OCI-LY7 (cell line): ENCODE measurements at regions not wholly inside any gene's neighbourhood (a gene's known extent, or its start where the extent isn't known, plus 50 kb on each side); places are given as distances from the start of the nearest gene placed in this dataset.

Source experiments
- EZH2phosphoT487 ChIP-seq: fragments of 200-600 bp; sonication (generic); IDR thresholded peaks from 2 replicates; pipeline ENCODE4 v1.6.1; 2018; ENCODE audit warnings: low read depth, borderline replicate concordance, mild to moderate bottlenecking, mixed run types, antibody characterized with exemption, low read length, moderate library complexity, mixed read lengths
- TF ChIP-seq, protein P1 (sequence below): fragments of 200-600 bp; sonication (generic); conservative IDR thresholded peaks from 2 replicates; pipeline ENCODE4 v1.5.1; 2014; ENCODE audit warnings: mild to moderate bottlenecking, antibody characterized with exemption, low read length, moderate library complexity, mixed read lengths

DNA sequence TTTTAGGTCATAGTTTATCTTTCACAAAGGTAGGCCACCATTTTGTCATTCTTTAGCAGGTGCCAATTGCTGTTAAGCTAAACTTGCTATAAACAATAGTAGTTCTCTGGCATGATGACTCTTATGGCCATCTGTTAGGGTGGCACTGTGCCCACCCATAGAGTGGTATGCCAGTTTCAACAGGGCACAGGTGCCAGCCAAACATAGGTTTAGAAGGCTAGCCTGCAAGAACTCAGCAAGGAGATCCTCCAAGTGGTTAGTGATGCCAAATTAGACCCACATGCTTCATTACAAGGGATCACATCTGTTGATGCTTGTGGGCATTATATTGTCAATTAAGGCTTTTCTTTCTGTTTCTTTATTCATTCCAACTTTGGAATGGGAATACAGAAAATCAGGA, 204.5 kb downstream of the FMR1NB start:
- TF ChIP-seq, protein P1, sequence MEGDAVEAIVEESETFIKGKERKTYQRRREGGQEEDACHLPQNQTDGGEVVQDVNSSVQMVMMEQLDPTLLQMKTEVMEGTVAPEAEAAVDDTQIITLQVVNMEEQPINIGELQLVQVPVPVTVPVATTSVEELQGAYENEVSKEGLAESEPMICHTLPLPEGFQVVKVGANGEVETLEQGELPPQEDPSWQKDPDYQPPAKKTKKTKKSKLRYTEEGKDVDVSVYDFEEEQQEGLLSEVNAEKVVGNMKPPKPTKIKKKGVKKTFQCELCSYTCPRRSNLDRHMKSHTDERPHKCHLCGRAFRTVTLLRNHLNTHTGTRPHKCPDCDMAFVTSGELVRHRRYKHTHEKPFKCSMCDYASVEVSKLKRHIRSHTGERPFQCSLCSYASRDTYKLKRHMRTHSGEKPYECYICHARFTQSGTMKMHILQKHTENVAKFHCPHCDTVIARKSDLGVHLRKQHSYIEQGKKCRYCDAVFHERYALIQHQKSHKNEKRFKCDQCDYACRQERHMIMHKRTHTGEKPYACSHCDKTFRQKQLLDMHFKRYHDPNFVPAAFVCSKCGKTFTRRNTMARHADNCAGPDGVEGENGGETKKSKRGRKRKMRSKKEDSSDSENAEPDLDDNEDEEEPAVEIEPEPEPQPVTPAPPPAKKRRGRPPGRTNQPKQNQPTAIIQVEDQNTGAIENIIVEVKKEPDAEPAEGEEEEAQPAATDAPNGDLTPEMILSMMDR: no peak
- no peak for TF ChIP-seq EZH2phosphoT487
